MCF 10A (cell line): ENCODE measurements at regions not wholly inside any gene's neighbourhood (a gene's known extent, or its start where the extent isn't known, plus 50 kb on each side); places are given as distances from the start of the nearest gene placed in this dataset.

Experiments
- BruUV-seq: library from RNA; stranded (reverse); fragments of 400-500 nt; replicated peaks from 2 replicates; lab custom pipeline; 2021; lab: Mats Ljungman, UMichigan
- CTCF ChIA-PET: fragments of 300-600 bp; sonication (Branson Sonifier 250); formaldehyde crosslinking; extraction: SDS; loops from one replicate; lab custom pipeline; 2021; ENCODE audit warnings: antibody characterized with exemption, inconsistent platforms; lab: Yijun Ruan, JAX
- POLR2A ChIA-PET: fragments of 300-600, 350-650 bp; sonication (Branson Sonifier 250); formaldehyde crosslinking; extraction: SDS; loops from one replicate; lab custom pipeline; 2020; ENCODE audit warnings: antibody characterized with exemption, inconsistent platforms; lab: Yijun Ruan, JAX
- DNase-seq: peaks from one replicate; pipeline ENCODE4 v3.0.0-alpha.2; 2018; ENCODE audit not compliant: unreplicated experiment
- H3K27ac Mint-ChIP-seq: one replicate; pipeline ENCODE4 v1.8.0; 2022; ENCODE audit warnings: mild to moderate bottlenecking, low read depth, mixed read lengths; ENCODE audit not compliant: unreplicated experiment
- H3K27me3 Mint-ChIP-seq: one replicate; pipeline ENCODE4 v1.8.0; 2022; ENCODE audit warnings: mixed read lengths; ENCODE audit not compliant: insufficient read depth, unreplicated experiment
- H3K36me3 Mint-ChIP-seq: one replicate; pipeline ENCODE4 v1.8.0; 2022; ENCODE audit warnings: mild to moderate bottlenecking, moderate library complexity, mixed read lengths; ENCODE audit not compliant: insufficient read depth, unreplicated experiment
- H3K4me1 Mint-ChIP-seq: one replicate; pipeline ENCODE4 v1.8.0; 2022; ENCODE audit warnings: mixed read lengths; ENCODE audit not compliant: insufficient read depth, unreplicated experiment
- H3K4me3 Mint-ChIP-seq: one replicate; pipeline ENCODE4 v1.8.0; 2022; ENCODE audit warnings: mild to moderate bottlenecking, moderate library complexity, mixed read lengths; ENCODE audit not compliant: unreplicated experiment
- H3K9me3 Mint-ChIP-seq: one replicate; pipeline ENCODE4 v1.8.0; 2022; ENCODE audit warnings: mixed read lengths; ENCODE audit not compliant: unreplicated experiment
- CTCF ChIP-seq: fragments of 200-600 bp; IDR thresholded peaks from one replicate; pipeline ENCODE4 v1.8.0; 2022; ENCODE audit warnings: antibody characterized with exemption, mild to moderate bottlenecking; ENCODE audit not compliant: unreplicated experiment
- intact Hi-C: fragments of 100-400 bp; cut with micrococcal nuclease; formaldehyde crosslinking; loops from 2 replicates; pipeline ENCODE4 v1.14.1; 2022

GRCh38 chr3:24589931-24590880 is 95.6 kb upstream of the THRB start:
- CTCF ChIA-PET, result interaction anchor here (0.5 to 1.1 kb wide), 6 partner anchors 48 to 673 kb away, joined by 3 to 5 read pairs (median 3); partner anchors contain the start of genes NKIRAS1 and RPL15
- POLR2A ChIA-PET, result interaction anchor here (0.6 to 1.7 kb wide), 3 partner anchors 7 to 94 kb away, joined by 3 to 5 read pairs (median 3); no protein-coding TSS in a partner anchor
- Mint-ChIP-seq H3K36me3 (no peaks in the 10 kb centered on the region), H3K9me3 (no peaks in the 10 kb centered on the region), H3K27me3 (no peaks in the 10 kb centered on the region), H3K27ac (no peak overlapping the region), H3K4me3 (no peak overlapping the region), H3K4me1 (peaks cover 23% of the 10 kb centered on the region)
- no TSS peak for BruUV-seq
- intact Hi-C loops, result loop anchor here (2.0 to 5.0 kb wide), 2 partner anchors 52 to 95 kb away; partner anchors contain the start of gene THRB
- DNase-seq, result no peak
- no peak for TF ChIP-seq CTCF

GRCh38 chr3:24591191-24591590 is 96.5 kb upstream of the THRB start:
- TF ChIP-seq CTCF, result no peak
- Mint-ChIP-seq H3K27ac (peak overlapping the region; percentile 88), H3K36me3 (no peaks in the 10 kb centered on the region), H3K27me3 (no peaks in the 10 kb centered on the region), H3K4me3 (no peak overlapping the region), H3K9me3 (no peaks in the 10 kb centered on the region), H3K4me1 (peaks cover 30% of the 10 kb centered on the region)
- no TSS peak for BruUV-seq
- no peak for DNase-seq
- intact Hi-C loops, result loop anchor here (2.0 to 5.0 kb wide), 2 partner anchors 51 to 96 kb away; partner anchors contain the start of gene THRB
- ChIA-PET POLR2A (interaction anchor here (0.7 to 1.7 kb wide), 4 partner anchors 8 to 101 kb away, joined by 3 to 5 read pairs (median 4); no protein-coding TSS in a partner anchor), CTCF (interaction anchor here (0.6 to 1.8 kb wide), 6 partner anchors 14 to 674 kb away, joined by 3 to 5 read pairs (median 3); partner anchors contain the start of genes NKIRAS1 and RPL15)

GRCh38 chr3:24591661-24592555 is 97.3 kb upstream of the THRB start:
- intact Hi-C loops, result loop anchor here (2.0 to 5.0 kb wide), 2 partner anchors 50 to 97 kb away; partner anchors contain the start of gene THRB
- BruUV-seq, result no TSS peak
- no peaks in the 10 kb centered on the region for H3K36me3 Mint-ChIP-seq
- no peak for TF ChIP-seq CTCF
- DNase-seq, result peak; percentile 93
- no peaks in the 10 kb centered on the region for H3K27me3 Mint-ChIP-seq
- no peaks in the 10 kb centered on the region for H3K9me3 Mint-ChIP-seq
- H3K27ac Mint-ChIP-seq, result peak overlapping the region; percentile 88
- no peak overlapping the region for H3K4me3 Mint-ChIP-seq
- ChIA-PET CTCF (interaction anchor here (0.6 to 1.8 kb wide), 5 partner anchors 13 to 675 kb away, joined by 3 to 5 read pairs (median 3); partner anchors contain the start of genes NKIRAS1 and RPL15), POLR2A (interaction anchor here (0.7 to 1.7 kb wide), 6 partner anchors 9 to 102 kb away, joined by 3 to 6 read pairs (median 4); no protein-coding TSS in a partner anchor)
- H3K4me1 Mint-ChIP-seq, result peaks cover 30% of the 10 kb centered on the region
